Activated CD4-positive, alpha-beta T cell treated with anti-CD3 and anti-CD28 coated beads, Interleukin-2, amount 50 U/mL, for 1 hour (primary cell): ENCODE measurements at regions not wholly inside any gene's neighbourhood (a gene's known extent, or its start where the extent isn't known, plus 50 kb on each side); places are given as distances from the start of the nearest gene placed in this dataset.
A peak's percentile ranks its signal among the peaks of the same experiment; 100 is the strongest.

Experiments used
- DNase-seq: peaks from one replicate; pipeline ENCODE4 v3.0.0-alpha.2; 2020

GRCh38 chr18:45350404-45351156, 264.7 kb upstream of the SLC14A2 start:
- no peak for DNase-seq

GRCh38 chr18:45352874-45353273, 262.4 kb upstream of the SLC14A2 start:
- no peak for DNase-seq

DNA sequence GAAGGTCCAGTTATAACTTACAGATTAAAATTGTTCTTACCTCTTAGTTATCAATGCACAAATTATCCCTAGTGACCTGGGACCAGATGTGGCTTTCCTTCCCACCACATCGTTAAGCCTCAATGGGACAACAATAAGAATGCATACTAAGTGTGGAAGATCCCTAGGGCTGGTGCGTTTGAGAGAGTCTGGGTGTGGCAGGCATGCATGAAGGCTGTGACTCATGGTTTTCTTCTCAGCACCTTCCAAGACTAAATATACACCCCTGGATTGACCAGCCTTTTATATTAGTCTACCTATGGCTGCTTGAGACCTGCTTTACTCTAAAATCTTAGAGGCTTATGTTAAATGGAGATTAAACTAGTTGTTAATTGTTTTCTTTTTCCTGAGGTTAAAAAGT, 261.7 kb upstream of the SLC14A2 start:
- DNase-seq, result no peak

DNA sequence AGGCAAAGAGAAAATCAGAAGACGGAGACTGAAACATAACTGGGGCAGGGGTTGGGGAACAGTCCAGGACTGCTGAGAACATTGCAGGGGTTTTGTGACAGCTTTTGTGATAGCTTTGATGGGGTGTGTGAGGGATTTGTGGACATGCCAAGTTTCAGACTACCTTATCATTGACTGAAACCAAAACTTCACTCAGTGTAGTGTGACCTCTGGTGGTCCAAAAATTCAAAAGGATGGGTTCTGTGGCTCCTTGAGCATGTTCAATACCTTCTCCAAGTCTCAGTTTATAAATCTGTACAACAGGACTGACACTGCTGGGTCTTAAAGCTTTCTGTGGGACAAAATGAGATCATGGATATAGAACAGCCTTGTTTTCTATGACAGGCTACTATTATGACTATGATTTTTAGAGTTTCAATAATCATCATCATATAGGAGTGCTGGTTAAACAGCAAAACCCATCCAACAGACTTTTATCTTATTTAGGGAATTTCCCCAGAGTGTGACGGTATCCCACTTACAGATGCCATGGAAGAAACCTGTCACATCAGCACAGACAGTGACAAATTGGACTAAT, 259.2 kb upstream of the SLC14A2 start:
- DNase-seq, result no peak

- no peak for DNase-seq
Observed at GRCh38 chr18:45357686-45358470, 257.4 kb upstream of the SLC14A2 start.

- no peak for DNase-seq
Observed at GRCh38 chr18:45359275-45360009, 255.8 kb upstream of the SLC14A2 start.

DNA sequence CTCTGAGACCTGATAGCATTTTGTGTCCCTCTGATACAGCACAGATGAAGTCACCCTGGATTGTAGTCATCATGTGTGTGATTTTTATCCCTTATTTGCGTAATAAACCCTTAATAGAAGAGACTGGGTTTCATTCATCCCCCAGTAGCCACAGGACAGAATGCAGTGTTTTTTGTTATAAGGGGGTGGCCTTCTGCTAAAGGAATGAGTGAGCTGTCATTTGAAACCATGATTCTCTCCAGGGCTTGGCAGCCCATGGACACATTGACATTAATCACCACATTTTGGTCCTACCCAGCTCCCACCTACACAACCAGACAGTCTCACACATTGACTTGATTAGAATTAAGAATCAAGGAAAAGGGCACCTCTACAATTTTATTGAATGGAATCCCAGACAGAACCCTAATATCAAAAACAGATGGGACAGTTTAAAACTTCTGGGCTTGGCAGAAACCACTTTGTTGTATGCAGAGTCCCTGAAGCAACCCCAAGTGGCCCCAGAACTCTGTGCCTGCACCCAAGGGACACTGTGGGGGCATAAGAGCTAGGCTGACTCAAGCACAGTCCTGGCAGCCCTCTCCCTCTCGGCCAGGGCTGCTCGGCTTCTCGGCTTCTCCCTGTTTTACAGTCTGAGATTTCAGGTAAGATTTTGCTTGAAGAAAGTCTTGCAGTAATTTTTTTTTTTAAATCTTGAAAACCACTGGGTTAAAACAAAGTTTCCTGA, 254.0 kb upstream of the SLC14A2 start:
- no peak for DNase-seq

DNA sequence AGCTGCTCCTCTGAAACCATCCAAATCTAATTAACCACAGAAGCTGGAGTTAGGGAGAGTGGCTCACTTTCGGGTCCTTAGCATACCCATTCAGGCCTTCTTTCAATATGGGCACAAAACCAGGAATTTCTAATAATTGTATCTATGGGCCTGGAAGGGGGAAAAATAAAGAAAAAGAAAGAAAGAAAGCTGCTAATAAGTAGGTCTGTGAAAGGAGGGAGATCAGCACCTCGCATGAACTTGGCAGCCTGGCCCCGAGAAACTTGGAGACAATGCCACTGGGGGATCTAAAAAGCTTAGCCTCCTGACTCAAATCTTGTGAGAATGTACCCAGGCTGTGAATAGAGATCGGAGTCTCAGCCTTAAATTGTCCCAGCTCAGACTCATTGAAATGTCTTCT, 252.1 kb upstream of the SLC14A2 start:
- DNase-seq, result no peak

DNA sequence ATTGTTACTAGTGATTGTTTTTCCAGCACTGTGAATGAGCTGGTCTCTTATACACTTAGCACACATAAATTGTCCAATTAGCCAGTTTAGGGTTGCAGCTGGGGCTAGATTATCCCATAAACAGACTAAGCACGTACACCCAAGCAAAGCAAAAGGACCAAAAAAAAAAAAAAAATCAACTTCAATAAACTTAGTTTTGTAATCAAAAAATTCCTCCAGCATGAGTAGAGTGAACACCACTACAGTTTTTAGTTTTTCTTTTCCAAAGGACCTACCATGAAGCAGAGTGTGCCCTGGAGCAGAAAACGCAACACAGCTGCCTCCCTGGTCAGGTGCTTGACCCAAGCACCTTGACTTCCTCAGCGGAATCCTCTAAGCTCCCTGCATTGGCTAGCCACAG, 249.4 kb upstream of the SLC14A2 start:
- DNase-seq, result no peak

DNA sequence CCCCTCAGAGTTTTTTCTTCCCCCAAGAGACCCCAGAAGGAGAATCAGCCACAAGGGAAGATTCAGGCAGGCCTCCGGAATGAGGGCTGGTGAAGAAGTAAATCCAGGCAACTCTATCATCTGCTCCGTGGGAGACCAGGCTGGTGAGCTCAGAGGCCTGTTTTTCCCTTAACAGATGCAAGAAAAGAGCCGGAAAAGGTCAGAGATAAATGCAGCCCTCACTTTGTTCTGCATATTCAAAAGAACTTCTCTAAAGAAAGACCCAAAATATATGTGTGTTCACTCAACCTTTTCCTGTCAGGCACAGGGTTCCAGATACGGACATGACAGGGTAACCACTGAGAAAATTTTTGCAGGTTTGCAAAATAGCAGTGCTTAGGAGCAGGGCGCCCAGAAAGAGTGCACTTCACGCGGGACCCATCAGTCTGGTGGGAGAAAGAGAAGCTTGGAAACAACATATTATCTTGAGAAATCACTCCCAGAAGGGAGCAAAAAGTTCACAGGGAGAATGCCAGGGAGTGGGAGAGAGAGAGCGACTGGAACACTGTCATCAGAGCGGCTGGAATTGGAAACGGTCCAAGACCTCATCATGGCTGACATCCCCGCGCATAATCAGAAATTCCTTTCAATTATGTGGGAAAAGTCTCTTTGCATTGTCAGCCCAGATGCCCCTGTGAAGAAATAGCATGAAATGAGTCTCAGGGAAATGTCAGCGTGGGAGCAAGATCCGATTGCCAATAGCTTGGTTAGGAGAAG, 244.8 kb upstream of the SLC14A2 start:
- DNase-seq, result no peak

GRCh38 chr18:45373286-45373880, 241.9 kb upstream of the SLC14A2 start:
- no peak for DNase-seq

GRCh38 chr18:45374236-45374635, 241.0 kb upstream of the SLC14A2 start:
- no peak for DNase-seq

- no peak for DNase-seq
Observed at GRCh38 chr18:45374878-45375630, 240.2 kb upstream of the SLC14A2 start.

DNA sequence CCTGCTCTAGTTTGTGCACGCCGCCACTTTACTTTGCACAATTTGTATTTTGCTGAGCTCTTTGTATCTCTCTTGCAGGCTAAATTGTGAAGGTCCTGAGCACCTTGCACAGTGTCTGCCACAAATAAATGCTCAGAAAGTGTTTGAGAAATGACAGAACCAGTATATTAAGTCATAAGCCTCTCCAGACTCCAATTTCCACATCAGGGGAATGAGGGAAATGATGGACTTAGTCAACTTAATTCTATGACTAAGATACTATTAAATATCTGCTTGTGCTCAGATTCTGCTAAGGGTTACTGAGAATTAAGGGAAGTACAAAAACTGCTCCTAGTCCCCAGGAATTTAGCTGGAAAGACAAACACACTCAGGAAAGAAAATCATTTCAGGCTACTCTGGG, 239.1 kb upstream of the SLC14A2 start:
- DNase-seq, result no peak

GRCh38 chr18:45378308-45378707, 237.0 kb upstream of the SLC14A2 start:
- DNase-seq, result no peak

DNA sequence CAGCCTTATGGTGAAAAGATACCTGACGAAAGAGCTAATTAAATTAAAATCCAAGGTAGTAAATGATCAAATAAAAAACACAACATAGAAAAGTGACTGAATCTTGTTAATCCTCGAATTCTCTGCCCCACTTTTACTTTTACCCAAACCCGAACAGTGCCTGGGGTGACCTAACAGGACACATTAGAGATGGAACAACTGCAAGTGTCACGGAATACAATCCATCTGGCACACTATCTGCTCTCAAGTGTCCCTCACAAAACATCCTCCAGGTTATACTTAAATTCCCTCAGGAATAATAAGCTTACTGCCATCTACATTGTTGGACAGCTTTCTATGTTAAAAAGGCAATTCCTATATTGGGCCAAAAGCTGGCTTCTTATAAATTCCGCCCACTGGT, 236.3 kb upstream of the SLC14A2 start:
- no peak for DNase-seq

DNA sequence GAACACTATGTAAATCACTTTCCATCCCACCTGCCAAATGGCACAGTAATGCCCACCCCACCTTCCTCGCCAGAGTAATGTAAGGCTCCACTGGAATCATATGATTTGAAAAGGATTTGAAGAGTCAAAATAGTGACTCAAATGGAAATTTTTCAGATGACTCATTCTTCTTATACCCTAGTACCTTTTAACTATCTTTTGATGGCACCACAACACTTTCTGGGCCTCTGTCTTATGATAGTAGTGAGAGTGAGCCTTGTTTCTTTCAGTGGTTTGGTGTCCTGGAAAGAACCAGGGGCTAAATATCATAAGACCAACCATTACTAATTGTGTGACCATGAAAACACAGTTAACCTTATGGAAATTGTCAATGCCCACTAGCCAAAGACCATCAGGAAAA, 235.4 kb upstream of the SLC14A2 start:
- DNase-seq, result no peak

DNA sequence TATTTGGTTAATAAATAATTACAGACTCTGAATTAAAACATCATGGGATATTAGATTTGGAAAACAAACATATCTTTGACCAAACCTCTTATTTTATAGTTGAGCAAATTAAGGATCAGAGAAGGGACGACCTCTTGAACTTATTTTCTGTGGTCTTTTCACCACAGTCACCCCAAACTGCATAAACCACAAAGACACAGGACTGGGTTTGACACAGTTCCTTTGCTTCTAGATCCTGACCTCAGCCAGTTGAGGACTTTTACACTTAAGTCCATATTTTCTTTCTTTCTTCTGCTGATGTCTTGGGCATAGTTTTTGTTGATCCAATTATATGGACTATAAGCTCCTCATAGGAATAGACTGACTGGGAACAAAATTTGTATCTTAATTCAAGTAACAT, 234.0 kb upstream of the SLC14A2 start:
- no peak for DNase-seq

GRCh38 chr18:45383228-45383627, 232.0 kb upstream of the SLC14A2 start:
- no peak for DNase-seq

GRCh38 chr18:45384137-45384961, 230.9 kb upstream of the SLC14A2 start:
- peak; percentile 8 for DNase-seq
